ENCODE measurements at regions not wholly inside any gene's neighbourhood (a gene's known extent, or its start where the extent isn't known, plus 50 kb on each side); places are given as distances from the start of the nearest gene placed in this dataset.

- H3K4me1 ChIP-seq = no peaks in the 10 kb centered on the region
Measured at GRCh38 chr2:5985536-5986385, 293.6 kb downstream of the SOX11 start.

DNA sequence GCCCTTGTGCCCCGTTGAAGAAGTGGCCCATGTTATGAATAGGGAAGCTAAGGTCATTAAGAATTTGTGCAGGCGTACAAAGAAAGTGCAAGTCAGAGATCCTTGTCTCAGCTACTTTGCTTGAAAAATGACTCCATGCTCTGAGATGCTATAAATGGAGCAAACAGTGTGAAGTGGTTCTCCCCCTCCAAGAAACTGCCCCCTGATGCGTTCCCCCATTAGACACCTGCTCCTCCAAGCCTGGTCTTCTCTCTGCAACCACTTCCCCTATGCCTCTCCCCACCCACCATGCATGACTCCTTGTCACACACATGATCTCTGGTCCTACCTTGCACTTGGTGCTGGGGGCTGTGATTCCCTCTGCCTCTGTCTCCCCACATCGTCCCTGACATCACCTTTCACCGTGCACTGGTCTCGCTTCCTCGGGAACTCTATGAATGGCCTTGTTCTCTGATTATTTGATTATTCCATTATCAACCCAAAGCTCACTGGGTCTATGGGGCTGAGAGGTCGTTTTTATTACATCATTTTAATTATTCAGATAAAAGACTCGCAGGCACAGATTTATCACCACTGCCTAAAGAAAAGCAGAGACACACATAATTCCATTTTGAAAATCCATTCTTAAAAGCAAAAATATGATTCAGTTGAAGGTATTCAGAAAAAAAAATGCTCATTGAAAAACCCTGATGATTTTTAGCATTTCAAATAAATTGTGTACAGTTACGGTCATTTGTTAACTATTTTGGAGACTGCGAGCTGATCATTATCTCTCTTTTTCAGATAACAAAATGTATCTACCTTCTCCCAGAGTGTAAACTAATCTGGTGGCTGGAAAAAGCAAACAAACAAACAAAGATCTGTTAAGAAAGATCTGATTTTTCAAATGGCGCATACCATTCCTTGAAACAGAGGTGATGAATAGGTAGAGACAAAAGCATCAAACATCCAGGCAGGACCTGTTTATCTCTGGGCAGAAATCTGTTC is 294.9 kb downstream of the SOX11 start:
- H3K4me3 ChIP-seq = no peak overlapping the region
- DNase-seq = no peak
- TF ChIP-seq POLR2A (IDR thresholded peaks at IDR 0.05) (no peak), CTCF (IDR thresholded peaks at IDR 0.05) (no peak)
- H3K9me3 ChIP-seq = no peaks in the 10 kb centered on the region
- no peaks in the 10 kb centered on the region for H3K27me3 ChIP-seq
- no peak overlapping the region for H3K27ac ChIP-seq
- H3K36me3 ChIP-seq = no peaks in the 10 kb centered on the region
- no peaks in the 10 kb centered on the region for H3K4me1 ChIP-seq

More at GRCh38 chr2:5985536-5986385, 293.6 kb downstream of the SOX11 start:
- Histone ChIP-seq H3K27ac (no peak overlapping the region), H3K27me3 (no peaks in the 10 kb centered on the region), H3K36me3 (no peaks in the 10 kb centered on the region), H3K9me3 (no peaks in the 10 kb centered on the region), H3K4me3 (no peak overlapping the region)
- TF ChIP-seq POLR2A (IDR thresholded peaks at IDR 0.05) = no peak
- no peak for TF ChIP-seq CTCF (IDR thresholded peaks at IDR 0.05)
- no peak for DNase-seq

GRCh38 chr2:5988120-5988519 is 295.9 kb downstream of the SOX11 start:
- Histone ChIP-seq H3K36me3 (no peaks in the 10 kb centered on the region), H3K4me1 (no peaks in the 10 kb centered on the region), H3K4me3 (no peak overlapping the region), H3K27ac (no peak overlapping the region), H3K9me3 (no peaks in the 10 kb centered on the region), H3K27me3 (no peaks in the 10 kb centered on the region)
- DNase-seq = no peak
- TF ChIP-seq POLR2A (IDR thresholded peaks at IDR 0.05) = no peak
- TF ChIP-seq CTCF (IDR thresholded peaks at IDR 0.05) = no peak

DNA sequence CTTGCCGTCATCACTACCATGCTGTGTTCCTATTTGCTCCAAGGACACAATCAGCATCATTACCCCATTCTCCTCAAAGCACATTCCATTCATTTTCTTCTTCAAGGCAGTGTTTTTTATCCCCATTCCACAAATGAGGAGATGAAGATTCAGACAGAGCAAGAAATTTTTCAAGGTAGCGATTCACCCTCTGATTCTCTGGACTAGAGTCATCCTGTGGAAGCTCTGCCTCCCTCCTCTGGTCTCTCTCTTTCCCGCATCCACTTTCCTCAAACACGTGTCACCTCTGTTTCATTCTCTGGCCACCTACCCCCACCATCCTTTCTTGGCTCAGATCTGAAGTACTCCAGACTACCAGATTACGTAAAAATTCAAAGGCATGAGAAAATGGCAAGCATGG is 297.9 kb downstream of the SOX11 start:
- no peak for TF ChIP-seq CTCF (IDR thresholded peaks at IDR 0.05)
- TF ChIP-seq POLR2A (IDR thresholded peaks at IDR 0.05) = no peak
- H3K36me3 ChIP-seq = no peaks in the 10 kb centered on the region

DNA sequence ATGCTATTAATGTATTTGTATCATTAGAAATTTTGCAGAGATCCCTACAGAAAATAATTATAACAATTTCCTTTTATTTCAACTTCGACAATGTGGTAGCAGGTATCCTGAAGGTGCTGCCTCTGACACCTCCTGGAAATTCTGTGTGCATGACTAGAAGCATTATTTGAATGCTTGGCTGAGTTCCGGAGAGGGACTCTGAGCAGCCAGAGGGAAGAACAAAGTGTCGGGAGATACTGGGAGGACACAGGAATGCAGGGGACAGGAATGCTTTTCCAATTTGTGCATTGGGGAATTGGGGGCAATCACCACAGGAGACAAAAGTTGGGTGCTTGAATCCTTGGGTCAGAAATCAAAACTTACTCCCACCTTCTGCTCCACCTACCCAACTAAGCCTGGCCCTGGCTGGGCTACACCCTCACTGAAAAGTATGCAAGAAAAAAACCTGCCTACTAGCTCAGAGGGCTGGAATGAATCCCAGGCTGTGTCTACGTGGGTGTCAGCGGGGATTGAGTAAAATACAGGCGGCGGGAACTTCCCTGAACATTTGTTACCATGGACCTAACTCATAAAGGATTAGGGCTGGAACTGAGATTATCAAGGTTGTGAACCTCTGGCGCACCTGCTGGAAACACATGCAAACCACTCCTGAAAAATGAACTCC is 299.3 kb downstream of the SOX11 start:
- H3K4me3 ChIP-seq = no peak overlapping the region
- H3K9me3 ChIP-seq = no peaks in the 10 kb centered on the region
- DNase-seq = no peak
- no peaks in the 10 kb centered on the region for H3K36me3 ChIP-seq
- no peaks in the 10 kb centered on the region for H3K27me3 ChIP-seq
- TF ChIP-seq POLR2A (IDR thresholded peaks at IDR 0.05) (no peak), CTCF (IDR thresholded peaks at IDR 0.05) (no peak)
- no peak overlapping the region for H3K27ac ChIP-seq
- no peaks in the 10 kb centered on the region for H3K4me1 ChIP-seq

More for the DNA sequence above, 297.9 kb downstream of the SOX11 start:
- no peak for DNase-seq
- H3K27me3 ChIP-seq = no peaks in the 10 kb centered on the region
- no peaks in the 10 kb centered on the region for H3K9me3 ChIP-seq
- no peak overlapping the region for H3K27ac ChIP-seq
- H3K4me3 ChIP-seq = no peak overlapping the region
- H3K4me1 ChIP-seq = no peaks in the 10 kb centered on the region

All from Peyer's patch (tissue), 4 donors.